ENCODE measurements at regions not wholly inside any gene's neighbourhood (a gene's known extent, or its start where the extent isn't known, plus 50 kb on each side); places are given as distances from the start of the nearest gene placed in this dataset.

DNA sequence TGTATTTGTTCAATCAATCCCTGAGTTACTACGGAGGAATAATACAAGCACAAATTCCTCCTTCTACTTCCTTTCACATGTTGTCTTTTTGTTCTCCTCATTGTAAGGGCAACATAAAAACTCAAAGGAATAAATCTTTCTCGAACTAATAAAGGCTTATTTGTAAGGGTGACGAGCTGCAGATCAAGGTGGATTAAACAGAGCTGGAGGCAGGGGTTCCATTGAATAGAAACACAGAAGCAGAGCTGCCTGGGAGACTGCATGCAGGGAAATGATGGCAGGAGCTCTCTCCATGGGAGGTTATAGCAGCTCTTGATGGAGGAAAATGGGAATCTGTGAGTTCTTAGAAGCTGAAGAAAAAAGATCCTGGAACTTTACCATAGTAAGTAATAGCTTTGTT, 160.2 kb downstream of the CYYR1 start:
- DNase-seq: no peak

DNA sequence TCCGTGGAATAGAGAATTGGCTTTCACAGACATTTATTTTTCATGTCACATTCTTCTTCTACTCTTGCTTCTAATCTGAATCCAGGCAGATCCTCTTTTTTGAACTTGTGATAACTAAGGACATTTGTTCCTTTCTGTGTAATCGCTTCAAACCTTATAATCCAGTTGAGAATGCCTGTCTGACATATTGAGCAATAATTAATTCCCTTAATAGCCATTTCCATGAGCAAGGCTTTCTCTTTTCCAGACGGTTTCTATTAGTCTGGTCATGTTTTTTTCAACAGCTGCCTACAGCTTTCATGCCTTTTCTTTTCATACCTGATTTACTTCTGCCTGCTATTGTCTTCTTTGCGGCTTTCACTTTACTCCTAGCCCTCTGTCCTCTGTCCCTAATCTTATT, 163.4 kb downstream of the CYYR1 start:
- no peak for DNase-seq

DNA sequence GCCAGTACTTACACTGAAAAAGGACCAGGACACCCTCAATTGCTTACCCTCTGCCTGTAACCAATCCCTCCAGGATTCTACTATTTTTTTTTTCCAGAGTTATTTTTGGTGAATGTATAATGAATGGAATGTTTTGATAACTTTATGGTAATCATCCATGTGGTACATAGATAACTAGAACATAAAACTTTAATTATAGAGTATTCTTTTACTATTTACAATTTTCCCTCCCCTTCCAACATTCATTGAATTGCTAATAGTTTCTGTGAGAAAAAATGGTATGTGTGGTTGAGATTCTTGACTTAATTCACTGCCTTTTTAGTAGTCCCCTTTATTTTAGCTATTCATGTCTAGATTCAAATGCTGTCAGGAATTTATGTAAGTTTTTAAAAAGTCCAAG, 164.6 kb downstream of the CYYR1 start:
- no peak for DNase-seq

DNA sequence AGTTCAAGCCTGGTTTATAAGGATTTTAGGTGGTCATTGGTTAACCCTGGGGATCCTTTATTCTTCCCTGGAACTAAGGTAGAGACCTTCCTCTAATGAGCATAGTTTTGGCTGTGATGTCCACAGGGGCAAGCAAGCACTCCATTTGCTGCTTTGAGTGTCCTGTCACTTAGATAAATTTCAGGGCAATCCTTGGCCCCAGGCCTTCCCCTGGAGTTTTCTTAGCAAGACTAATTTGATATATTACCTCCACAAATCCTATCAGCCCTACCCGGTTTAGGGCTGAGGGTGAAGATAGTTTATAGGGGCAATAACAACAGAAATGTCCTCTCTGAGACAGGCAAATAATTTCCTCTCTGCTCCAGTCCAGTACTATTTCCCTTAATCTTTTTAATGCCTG, 166.6 kb downstream of the CYYR1 start:
- no peak for DNase-seq

DNA sequence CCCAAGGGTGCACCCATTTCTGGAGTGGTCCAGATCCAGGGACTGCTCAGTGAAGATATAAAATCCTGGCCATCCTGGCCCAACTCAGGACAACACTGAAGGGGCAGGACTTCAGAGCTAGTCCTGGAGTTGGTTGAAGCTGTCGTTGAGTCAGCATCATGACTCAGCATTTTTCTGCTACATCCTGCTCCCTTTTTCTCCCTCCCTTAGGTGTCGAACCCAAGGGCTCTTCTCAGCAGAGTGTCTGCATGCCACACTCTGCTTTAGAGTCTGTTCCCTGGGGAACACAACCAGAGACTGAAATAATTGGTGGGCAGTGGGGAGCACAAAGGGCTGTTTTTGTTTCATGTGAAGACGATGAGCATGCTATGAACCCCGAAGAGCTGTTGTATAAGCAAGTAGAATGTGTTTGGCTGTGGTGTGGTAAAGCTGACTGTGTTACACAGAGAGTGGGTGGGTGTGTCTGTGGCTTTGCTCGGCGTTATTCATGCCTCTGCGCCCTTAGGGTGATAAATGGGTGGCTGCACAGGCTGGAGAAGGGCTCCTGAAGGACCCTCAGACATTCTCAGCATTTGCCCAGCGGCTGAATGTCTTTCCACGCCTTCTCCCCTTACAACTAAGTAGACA, 167.2 kb downstream of the CYYR1 start:
- DNase-seq: no peak

DNA sequence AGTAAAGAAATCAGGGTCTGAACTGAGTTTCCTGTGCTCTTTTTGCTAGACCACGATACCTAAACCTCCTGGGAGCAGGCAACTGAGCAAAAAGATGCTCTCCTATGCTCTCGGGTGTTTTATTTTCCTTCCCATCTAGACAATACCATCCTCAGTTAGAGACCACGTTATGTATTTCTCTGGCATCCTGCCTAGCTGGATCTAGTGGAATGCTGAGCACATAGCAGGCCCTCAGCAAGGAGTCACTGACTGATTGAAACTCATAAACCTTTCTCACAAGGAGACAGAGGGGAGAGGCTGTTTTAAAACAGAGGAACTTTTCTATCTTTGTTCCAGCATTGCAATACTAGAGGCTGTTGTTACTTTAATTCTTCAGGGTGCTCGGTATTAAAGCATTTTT, 168.0 kb downstream of the CYYR1 start:
- no peak for DNase-seq

DNA sequence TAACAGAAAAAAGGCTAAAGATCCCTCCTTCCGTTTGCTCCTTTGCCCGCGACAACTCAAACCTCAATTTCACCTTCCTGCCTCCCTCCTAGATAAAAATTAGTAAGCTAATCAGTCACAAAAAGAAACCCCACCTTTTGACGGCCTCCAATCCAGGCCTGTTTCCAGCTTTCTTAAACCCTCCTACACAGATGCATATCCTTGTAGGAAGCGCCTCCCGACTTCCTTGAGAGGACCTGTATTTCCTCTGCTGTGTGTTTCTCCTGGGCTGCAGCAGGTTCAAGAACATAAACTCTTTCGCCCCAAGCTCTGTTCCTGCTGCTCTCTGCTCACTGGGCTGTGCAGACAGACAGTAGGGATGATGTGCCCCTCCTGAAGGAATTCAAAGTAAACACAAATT, 168.8 kb downstream of the CYYR1 start:
- DNase-seq: no peak

DNA sequence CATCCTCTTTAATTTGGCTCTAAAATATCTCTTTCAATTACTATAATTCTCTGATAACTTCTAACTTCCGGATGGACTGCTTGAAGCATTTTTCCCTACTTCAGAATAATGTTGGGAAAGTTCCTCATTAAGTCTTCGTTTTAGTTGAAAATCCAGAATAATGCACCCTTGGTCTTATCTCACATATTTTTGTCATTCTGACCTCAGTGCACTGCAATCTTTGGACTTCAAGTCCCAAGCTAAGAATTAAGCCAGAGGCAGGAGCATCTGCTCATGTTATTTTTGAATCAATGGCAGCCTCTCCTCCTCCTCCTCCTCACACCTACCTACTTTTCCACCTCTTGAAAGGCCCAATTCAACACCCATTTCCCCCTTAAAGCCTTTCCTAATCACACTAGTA, 169.8 kb downstream of the CYYR1 start:
- no peak for DNase-seq

DNA sequence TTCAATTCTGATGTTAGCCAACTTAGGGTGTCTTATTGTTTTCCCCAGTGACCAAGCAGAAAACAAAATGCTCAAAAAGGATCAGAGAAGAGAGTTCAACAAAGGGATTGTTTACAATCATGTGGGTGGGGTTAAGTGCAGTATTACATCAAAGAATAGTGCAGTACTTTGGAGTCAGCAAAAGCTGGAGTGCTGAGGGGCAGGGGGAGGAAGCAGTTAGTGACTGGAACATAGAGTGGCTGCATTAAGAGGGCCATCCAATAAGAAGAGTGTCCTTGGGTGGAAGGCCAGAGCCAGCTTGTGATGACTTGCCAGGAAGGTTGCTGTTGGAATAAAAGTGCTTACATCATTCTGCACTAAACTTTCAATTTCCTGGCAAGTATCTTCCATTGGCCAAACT, 175.5 kb downstream of the CYYR1 start:
- DNase-seq: no peak

DNA sequence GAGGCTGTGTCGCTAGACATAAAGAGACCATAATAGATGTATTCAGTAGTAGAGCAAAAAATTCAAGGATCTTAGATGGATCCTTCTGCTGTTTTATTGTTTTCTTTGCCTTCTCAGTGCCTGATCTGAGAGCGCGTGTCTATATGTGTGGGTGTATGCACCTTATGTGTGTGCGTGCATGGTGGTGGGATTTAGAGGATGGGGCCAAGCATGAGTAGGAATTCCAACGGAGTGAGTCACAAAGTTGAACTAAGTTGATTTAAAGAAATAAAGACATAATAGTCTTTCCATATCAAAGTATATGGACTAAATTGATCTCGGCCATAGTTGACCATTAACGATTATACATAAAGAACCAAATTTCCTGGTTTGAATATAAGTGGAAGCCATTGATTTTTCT, 178.7 kb downstream of the CYYR1 start:
- no peak for DNase-seq

DNA sequence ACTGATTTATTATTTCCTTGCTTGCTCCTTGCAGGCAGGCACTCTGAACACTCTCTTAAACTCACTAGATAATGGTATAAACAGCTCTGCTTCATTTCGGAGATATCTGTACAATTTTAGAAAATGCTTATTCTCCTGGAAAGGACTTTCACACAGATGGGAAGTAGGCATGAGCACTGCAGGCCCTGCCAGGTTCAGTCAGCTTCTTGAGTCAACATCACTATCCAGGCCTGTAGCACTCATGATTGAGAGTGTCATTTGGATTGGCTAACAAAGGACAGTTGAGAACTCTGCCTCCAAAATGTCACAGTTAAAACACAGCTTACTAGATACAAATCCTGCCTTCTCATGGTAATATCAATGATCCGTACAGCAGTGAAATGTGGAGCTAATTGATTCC, 181.9 kb downstream of the CYYR1 start:
- DNase-seq: peak; percentile 11

DNA sequence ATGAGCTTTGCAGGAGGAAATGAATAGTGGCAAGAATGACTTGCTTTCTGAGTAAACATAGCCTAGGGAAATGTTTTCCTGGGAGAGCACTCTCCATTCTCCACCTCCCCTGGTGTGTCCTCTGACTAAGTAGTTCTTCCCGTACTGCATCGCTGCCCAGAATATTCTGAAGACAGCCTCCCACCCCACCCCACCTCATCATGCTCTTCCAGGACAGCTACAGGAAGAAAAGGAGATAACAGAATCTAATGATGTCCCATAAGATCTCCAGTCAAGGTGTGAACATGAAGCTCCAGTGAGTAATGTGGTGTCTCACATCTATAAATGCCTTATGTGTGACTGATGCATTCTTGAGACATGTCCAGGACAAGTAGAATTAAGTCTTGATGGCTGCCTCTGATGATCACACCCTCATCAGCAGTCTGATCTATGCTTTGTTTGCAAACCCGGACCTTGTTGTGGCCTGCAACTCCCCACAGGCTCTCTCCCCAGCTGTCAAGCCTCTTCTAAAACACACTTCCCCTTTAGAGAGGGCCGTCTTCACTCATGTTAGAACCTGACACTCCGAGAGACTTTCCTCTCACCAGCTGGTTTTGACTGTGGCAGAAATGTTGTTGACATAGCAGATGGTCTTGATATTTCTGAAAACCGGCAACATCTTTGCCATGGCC, 183.0 kb downstream of the CYYR1 start:
- peak; percentile 14 for DNase-seq

DNA sequence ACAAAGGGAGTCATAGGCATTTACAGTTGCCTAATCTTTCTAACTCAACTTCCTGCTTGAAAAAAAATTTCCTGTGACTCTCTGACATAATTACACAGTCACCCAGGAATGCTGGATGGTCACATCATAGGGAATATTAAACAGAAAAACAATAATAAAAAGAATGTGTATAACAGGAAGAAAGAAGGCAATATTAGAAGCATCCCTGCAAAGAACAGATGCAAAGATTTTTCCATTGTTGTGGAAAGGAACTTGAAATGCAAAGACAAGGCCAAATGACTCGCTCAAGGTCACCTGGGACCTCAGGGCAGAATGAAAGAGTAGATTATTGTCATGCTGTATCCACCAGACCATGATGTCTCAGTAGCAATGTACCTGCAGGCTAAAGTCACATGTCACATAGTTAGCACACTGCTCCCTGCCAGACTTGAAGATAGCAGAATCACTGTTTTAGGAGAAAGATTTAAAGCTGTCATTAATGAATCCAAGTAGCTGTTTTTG, 184.3 kb downstream of the CYYR1 start:
- DNase-seq: no peak

DNA sequence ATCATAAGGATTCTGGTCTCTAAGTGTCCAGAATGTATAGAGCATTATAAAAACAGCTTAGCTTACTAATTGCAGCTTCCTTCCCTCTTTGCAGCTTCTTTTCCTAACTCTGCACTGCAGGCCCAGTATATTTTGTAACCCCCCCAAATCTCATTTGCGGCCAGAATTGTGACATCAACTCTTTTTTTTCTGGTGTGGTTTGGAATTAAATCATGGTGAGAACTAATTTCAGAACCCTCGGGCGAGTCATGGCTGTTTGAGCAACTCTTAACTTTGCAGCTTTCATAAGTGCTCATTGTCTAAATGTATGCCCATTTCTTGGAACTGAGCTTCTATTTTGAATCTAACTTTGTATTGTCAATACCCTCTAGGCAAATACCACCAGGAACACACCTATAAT, 187.4 kb downstream of the CYYR1 start:
- no peak for DNase-seq

DNA sequence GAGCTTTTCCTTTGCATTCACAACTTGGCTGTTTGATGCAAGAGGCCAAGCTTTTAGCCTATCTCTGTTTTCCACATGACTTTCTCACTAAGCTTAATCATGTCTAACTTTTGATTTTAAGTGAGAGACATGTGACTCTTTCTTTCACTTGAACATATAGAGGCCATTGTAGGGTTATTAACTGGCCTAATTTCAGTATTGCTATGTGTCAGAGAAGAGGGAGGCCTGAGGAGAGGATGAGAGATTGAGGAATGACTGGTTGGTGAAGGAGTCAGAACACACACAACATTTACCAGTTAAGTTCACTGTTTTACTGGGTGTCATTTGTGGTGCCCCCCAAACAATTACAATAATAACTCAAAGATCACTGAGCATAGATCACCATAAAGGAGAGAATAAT, 193.5 kb downstream of the CYYR1 start:
- DNase-seq: no peak

DNA sequence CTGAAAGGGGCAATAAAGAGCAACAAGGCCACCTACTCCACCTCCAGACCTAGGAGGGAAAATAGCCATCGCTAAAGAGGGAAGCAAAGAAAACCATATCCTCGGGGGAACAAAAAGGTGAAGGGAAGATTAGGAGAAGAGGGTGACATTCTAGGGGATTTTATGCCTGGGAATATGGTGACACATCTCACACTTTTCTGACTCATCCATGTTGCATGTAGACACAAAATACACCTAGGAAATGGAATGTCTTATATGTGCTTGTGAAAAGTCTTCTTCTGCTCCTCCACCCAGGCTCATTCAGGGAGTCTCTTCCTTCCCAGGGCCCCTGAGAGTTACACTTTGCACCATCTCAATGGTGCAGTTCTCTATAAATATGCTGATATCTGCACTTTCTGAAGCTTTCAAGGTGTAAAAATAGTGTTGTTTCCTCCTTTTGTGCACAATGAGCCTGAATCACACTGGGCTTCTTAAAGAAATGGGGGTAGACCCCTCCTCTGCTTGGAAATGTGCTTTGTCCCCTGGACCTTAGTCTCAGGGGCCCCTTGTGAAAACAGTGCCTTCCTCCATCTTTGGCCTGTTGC, 195.9 kb downstream of the CYYR1 start:
- no peak for DNase-seq

DNA sequence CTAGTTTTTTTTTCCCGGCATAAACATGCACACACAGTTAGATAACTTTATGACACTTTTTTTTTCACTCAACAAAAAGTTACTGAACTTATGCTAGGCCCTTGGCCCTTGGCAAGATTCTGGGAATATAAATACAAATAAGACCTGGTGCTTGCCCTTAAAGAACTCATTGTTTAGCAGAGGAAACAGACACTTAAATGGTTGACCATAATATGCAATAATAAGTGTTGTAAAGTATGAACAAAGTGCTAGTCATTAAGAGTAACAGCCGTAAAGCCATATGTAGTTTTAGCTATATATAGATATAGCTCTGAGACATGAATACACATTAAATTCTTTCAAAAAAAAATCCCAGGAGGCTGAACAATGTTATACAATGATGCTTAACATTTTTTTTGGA, 198.3 kb downstream of the CYYR1 start:
- DNase-seq: no peak

DNA sequence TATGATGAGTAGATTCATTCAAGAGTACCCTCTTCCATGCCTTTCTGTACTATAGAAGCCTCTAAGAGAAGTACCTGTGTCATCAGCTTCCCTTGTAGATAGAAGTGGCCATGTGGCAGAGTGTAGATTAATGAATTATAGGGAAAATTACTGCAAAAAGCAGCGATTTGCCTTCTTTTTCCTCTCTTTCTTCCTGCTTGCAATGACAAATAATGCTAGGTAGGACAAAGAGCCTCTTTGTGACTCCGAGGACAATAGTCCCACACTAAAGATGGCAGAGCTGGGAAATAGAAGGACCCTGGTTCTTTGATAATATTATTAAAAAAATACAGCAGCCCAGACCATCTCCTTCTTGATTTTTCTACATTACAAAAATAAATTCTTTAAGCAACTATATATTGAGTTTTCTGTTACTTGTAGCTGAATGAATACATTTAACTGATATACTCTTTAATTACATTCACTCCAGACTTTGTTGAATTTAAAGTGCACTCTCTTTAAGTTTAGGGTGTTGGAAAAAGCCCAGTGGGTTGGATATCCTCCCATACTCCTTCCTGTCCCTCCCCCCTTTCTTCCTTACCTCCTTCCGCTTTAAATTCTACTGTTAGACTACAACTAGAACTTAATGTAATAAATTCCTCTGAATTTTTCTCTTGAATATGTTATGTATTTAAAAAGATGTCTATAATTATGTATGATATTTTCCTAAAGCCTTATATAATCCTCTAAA, 198.2 kb upstream of the APP start:
- DNase-seq: no peak

DNA sequence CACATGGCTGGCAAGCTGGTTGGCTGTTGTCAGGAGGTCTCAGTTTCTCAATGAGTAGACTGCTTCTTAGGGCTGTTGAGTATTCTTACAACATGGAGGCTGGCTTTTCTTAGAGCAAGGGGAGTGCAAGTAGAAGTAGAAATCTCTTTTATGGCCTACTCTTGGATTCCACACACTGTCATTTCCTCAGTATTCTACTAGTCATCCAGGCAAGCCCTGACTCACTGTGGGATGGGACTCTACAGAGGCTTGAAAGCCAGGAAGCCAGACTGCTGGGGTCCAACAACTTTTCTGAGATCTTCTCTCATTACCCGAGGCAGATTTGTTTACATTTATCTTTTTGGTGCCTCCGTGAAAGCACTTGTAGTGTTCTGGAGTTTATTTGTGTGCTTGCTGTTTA, 196.2 kb upstream of the APP start:
- no peak for DNase-seq

DNA sequence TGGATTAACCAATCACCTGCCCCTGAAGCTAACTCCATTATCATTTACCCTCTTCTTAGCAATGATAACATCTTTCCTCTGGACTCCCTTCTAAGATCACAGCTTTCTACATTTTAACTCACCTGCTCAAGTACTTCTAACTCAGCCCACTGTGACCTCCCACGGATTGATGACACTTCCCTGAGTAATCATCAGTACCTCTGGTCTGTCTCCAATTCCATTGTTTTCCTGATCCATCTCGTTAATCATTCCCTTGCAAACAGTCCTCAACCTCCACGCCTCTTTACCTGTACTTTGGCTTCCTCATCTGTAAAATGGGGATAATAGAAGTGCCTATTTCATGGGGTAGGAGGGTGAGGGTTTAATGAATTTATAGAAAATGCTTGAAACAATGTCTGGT, 195.3 kb upstream of the APP start:
- DNase-seq: no peak

DNA sequence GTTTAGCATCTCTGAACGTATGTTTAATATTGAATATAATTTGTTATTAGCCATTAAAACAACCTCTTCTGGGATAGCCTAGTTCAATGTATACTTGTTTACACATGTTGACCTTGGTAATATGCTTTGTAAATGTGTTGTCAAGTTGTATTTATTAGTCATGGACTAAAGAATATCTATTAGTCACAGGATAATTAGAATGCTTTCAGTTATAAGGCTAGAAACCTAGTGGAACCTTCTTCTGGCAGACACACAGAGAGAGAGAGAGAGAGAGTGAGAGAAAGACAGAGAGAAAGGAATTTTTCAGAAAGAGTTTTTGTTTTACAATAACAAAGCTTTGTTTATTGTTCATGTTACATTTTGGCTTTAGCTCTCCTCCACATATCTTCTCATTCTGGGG, 181.1 kb upstream of the APP start:
- no peak for DNase-seq

DNA sequence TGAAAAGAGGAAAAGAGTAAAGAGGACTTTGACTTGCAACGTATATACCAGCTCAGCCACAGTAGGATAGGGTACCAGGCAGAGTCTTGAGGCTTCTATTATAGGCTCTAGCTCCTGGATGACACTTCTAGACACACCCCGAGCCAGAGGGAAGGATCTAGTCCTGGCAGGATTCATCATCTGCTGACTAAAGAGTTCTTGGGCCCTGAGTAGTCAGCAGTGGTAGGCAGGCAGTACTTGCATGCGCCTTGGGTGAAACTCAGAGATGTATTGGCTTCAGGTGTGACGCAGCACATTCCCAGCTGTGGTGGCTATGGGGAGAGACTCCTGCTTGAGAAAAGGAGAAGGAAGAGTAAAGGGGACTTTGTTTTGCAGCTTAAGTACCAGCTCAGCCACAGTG, 162.3 kb upstream of the APP start:
- DNase-seq: no peak

DNA sequence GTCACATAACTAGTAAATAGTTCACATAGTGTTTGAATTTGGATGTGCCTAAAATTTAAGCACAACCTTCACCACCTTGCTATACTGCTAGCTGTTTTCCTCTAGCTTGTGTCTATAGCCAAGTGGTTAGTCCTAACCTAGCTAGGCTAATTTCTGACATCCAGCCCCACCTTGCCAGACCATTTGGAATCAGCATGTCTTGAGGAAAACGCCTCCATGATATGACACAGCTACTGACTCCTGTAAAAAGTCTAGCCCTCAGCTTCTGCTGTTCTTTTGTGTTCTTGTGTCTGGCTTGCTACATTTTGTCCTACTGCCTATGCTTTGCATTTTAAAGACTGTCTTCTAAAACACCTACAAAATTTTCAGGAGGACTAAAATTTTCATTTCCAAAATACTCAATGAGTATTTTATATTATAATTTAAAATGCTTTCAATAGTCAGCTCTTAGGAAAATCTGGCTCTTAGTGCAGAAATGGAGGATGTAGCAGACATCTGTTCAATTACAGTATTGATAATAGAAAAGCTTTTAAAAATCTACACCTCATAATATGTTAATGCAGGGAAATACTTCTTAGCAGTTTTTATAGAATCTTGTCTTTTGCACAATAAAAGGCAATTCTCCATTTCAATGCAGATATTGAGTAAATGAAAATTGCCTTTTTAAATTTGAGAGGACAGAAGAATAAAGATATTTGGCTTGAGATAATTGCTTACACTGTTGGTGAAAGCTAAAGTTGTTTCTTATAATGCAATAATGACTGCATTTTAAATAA, 160.8 kb upstream of the APP start:
- no peak for DNase-seq
